Endothelial cell of umbilical vein (primary cell): ENCODE measurements at regions not wholly inside any gene's neighbourhood (a gene's known extent, or its start where the extent isn't known, plus 50 kb on each side); places are given as distances from the start of the nearest gene placed in this dataset.

Source experiments
- BruUV-seq: library from RNA; stranded (reverse); fragments of 400-500 nt; replicated peaks from 2 replicates; lab custom pipeline; 2021; lab: Mats Ljungman, UMichigan
- CTCF ChIA-PET: fragments of 300-600, 350-600 bp; sonication (Branson Sonifier 250); formaldehyde crosslinking; loops from one replicate; lab custom pipeline; 2021; ENCODE audit warnings: antibody characterized with exemption, inconsistent platforms; lab: Charles Lee
- POLR2A ChIA-PET: fragments of 300-600, 350-600 bp; sonication (Branson Sonifier 250); formaldehyde crosslinking; loops from one replicate; lab custom pipeline; 2021; ENCODE audit warnings: antibody characterized with exemption, inconsistent platforms; lab: Charles Lee
- DNase-seq: peaks from one replicate; pipeline ENCODE4 v3.0.0-alpha.2; 2011; ENCODE audit warnings: low read depth, low spot score
- FAIRE-seq: peaks from 2 replicates; lab custom pipeline; 2011; peaks lifted over from hg19 to GRCh38; lab: Jason Lieb, UNC
- H2AFZ ChIP-seq: 2 replicates; pipeline ENCODE4 v1.6.0; 2012; ENCODE audit warnings: low read depth, low read length, control low read depth, inconsistent platforms
- H3K27ac ChIP-seq: 2 replicates; pipeline ENCODE4 v1.5.1; 2011; ENCODE audit warnings: low read depth, mild to moderate bottlenecking, control low read depth, low read length, moderate library complexity; ENCODE audit not compliant: insufficient read depth
- H3K27me3 ChIP-seq, 2 experiments: 2 replicates each; pipeline versions ENCODE4 v1.6.0 to v1.6.1; 2011; ENCODE audit warnings: low read length in 2 of 2, mixed read lengths in 1 of 2; ENCODE audit not compliant: control insufficient read depth in 2 of 2, insufficient read depth in 2 of 2
- H3K36me3 ChIP-seq, 2 experiments: 2 replicates in 1 of 2; 3 replicates in 1 of 2; pipeline ENCODE4 v1.5.1; 2011; ENCODE audit warnings: low read length in 2 of 2, mild to moderate bottlenecking in 1 of 2, moderate library complexity in 1 of 2; ENCODE audit not compliant: control insufficient read depth in 2 of 2, insufficient read depth in 2 of 2; ENCODE audit errors: extremely low read depth in 1 of 2
- H3K4me1 ChIP-seq: 3 replicates; pipeline ENCODE4 v1.5.1; 2011; ENCODE audit warnings: mild to moderate bottlenecking, low read length; ENCODE audit not compliant: control insufficient read depth, insufficient read depth; ENCODE audit errors: extremely low read depth
- H3K4me2 ChIP-seq: 2 replicates; pipeline ENCODE4 v1.6.1; 2011; ENCODE audit warnings: low read length, control low read depth, mixed read lengths; ENCODE audit not compliant: insufficient read depth
- H3K4me3 ChIP-seq, 3 experiments: fragments of 200-600 bp in 1 of 3; sonication (generic), shearing (Covaris generic) in 1 of 3; replicated peaks in 1 of 3; 2 replicates each; pipeline ENCODE4 v1.5.1; 2011 to 2016; ENCODE audit warnings: control low read depth in 3 of 3, low read length in 3 of 3, mild to moderate bottlenecking in 2 of 3, inconsistent platforms in 1 of 3, low read depth in 1 of 3, moderate library complexity in 1 of 3; ENCODE audit not compliant: insufficient read depth in 1 of 3
- H3K79me2 ChIP-seq: 2 replicates; pipeline ENCODE4 v1.6.0; 2012; ENCODE audit warnings: low read length, inconsistent platforms; ENCODE audit not compliant: control insufficient read depth, insufficient read depth
- H3K9ac ChIP-seq: replicated peaks from 2 replicates; pipeline ENCODE3; 2011; ENCODE audit warnings: low read length, control low read depth; ENCODE audit not compliant: insufficient read depth; ENCODE audit errors: extremely low read depth
- H3K9me1 ChIP-seq: replicated peaks from 3 replicates; pipeline ENCODE4 v1.6.0; 2011; ENCODE audit warnings: mild to moderate bottlenecking, low read length; ENCODE audit not compliant: control insufficient read depth, insufficient read depth; ENCODE audit errors: extremely low read depth
- H3K9me3 ChIP-seq: replicated peaks from 2 replicates; pipeline ENCODE4 v1.5.1; 2012; ENCODE audit warnings: low read length, inconsistent platforms; ENCODE audit not compliant: control insufficient read depth, insufficient read depth
- H4K20me1 ChIP-seq: replicated peaks from 2 replicates; pipeline ENCODE3; 2011; ENCODE audit warnings: mild to moderate bottlenecking, low read length; ENCODE audit not compliant: control insufficient read depth, insufficient read depth; ENCODE audit errors: extremely low read depth
- CTCF ChIP-seq, 2 donors: IDR thresholded peaks; 1 replicate in 1 of 2; 2 replicates in 1 of 2; pipeline ENCODE4 v1.5.1; 2011; ENCODE audit warnings: low read length in 2 of 2, mild to moderate bottlenecking in 2 of 2, moderate library complexity in 2 of 2, control low read depth in 1 of 2, inconsistent platforms in 1 of 2, low read depth in 1 of 2; ENCODE audit not compliant: insufficient read depth in 1 of 2; ENCODE audit errors: extremely low read depth in 1 of 2
- EZH2 ChIP-seq: IDR thresholded peaks from 2 replicates; pipeline ENCODE4 v1.6.1; 2012; ENCODE audit warnings: borderline replicate concordance, low read depth, mild to moderate bottlenecking, moderate library complexity, low read length, inconsistent platforms; ENCODE audit not compliant: severe bottlenecking
- FOS ChIP-seq: IDR thresholded peaks from 2 replicates; pipeline ENCODE4 v1.6.1; 2011; ENCODE audit warnings: mild to moderate bottlenecking, low read length, moderate library complexity, borderline replicate concordance; ENCODE audit not compliant: insufficient read depth
- GATA2 ChIP-seq: IDR thresholded peaks from 2 replicates; pipeline ENCODE4 v1.7.0; 2011; ENCODE audit warnings: low read depth, mild to moderate bottlenecking, moderate library complexity, mixed read lengths, low read length; ENCODE audit not compliant: insufficient read length, insufficient read depth
- JUN ChIP-seq: IDR thresholded peaks from 2 replicates; pipeline ENCODE4 v1.6.1; 2011; ENCODE audit warnings: borderline replicate concordance, low read depth; ENCODE audit not compliant: insufficient read length, insufficient read depth
- MYC ChIP-seq: IDR thresholded peaks from one replicate; pipeline ENCODE4 v1.6.1; 2011; ENCODE audit warnings: mild to moderate bottlenecking, low read depth, low read length
- POLR2A ChIP-seq: IDR thresholded peaks from 2 replicates; pipeline ENCODE4 v1.6.1; 2012; ENCODE audit warnings: low read depth, mild to moderate bottlenecking, control low read depth, low read length
- POLR2AphosphoS5 ChIP-seq: IDR thresholded peaks from 2 replicates; pipeline ENCODE4 v1.6.1; 2012; ENCODE audit warnings: low read depth, mild to moderate bottlenecking, control low read depth, low read length, moderate library complexity; ENCODE audit not compliant: insufficient read depth
- dilution Hi-C: fragments of 300-500 bp; cut with MboI; formaldehyde crosslinking; loops from one replicate; pipeline ENCODE4 v1.15.0; 2019; ENCODE audit warnings: low sequenced_read_pairs; ENCODE audit not compliant: extremely low pct_ligation_motif_present
- intact Hi-C: fragments of 100-400 bp; cut with micrococcal nuclease; formaldehyde crosslinking; loops from one replicate; pipeline ENCODE4 v1.10.0; 2022
- TF ChIP-seq, protein P1 (sequence below): IDR thresholded peaks from 2 replicates; pipeline ENCODE4 v1.6.1; 2011; ENCODE audit not compliant: insufficient read depth, insufficient read length

DNA sequence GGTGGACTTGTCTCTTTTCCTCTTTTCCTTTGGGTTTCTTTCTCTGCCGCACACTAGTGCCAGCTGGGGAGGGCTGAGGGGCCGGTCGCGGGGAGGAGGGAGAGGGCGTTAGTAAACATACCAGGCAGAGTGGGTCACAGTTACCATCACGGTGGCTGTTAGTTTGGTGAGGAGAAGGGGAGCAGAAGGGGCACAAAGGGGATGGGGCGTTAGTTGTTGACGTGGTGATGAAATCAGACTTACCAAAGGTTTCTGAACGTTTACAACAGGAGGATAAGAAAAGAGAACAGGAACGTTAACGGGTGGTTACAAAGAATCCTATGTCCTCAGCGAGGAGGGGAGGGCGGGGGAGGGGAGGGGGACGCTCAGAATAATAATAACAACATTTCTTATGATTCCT is 77.9 kb downstream of the PTPRS start:
- POLR2A ChIA-PET, result no interaction called here
- H3K79me2 ChIP-seq, result no peaks in the 10 kb centered on the region
- H3K4me1 ChIP-seq, result no peaks in the 10 kb centered on the region
- H4K20me1 ChIP-seq, result no peaks in the 10 kb centered on the region
- FAIRE-seq (no peak), DNase-seq (no peak)
- H3K4me3 ChIP-seq, result no peak overlapping the region
- H2AFZ ChIP-seq, result no peak overlapping the region
- H3K9ac ChIP-seq, result no peak overlapping the region
- no peaks in the 10 kb centered on the region for H3K36me3 ChIP-seq
- peaks cover 2 to 4% of the 10 kb centered on the region in 2 experiments for H3K27me3 ChIP-seq
- TF ChIP-seq EZH2 (no peak), CTCF (IDR thresholded peaks at IDR 0.05; ENCODE audit: extremely low read depth in 1 of 2, insufficient read depth in 1 of 2, low read depth in 1 of 2, low read length in 2 of 2) (no peak), POLR2A (no peak), MYC (no peak), FOS (no peak), POLR2AphosphoS5 (no peak), GATA2 (no peak), JUN (no peak)
- TF ChIP-seq, protein P1, sequence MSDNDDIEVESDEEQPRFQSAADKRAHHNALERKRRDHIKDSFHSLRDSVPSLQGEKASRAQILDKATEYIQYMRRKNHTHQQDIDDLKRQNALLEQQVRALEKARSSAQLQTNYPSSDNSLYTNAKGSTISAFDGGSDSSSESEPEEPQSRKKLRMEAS, result no peak
- H3K27ac ChIP-seq, result no peak overlapping the region
- no peaks in the 10 kb centered on the region for H3K9me1 ChIP-seq
- H3K9me3 ChIP-seq, result no peaks in the 10 kb centered on the region
- no TSS peak for BruUV-seq
- CTCF ChIA-PET, result no interaction called here
- dilution Hi-C loops (no loop called here), intact Hi-C loops (no loop called here)
- no peak overlapping the region for H3K4me2 ChIP-seq
